ENCODE measurements at regions not wholly inside any gene's neighbourhood (a gene's known extent, or its start where the extent isn't known, plus 50 kb on each side); places are given as distances from the start of the nearest gene placed in this dataset.

DNA sequence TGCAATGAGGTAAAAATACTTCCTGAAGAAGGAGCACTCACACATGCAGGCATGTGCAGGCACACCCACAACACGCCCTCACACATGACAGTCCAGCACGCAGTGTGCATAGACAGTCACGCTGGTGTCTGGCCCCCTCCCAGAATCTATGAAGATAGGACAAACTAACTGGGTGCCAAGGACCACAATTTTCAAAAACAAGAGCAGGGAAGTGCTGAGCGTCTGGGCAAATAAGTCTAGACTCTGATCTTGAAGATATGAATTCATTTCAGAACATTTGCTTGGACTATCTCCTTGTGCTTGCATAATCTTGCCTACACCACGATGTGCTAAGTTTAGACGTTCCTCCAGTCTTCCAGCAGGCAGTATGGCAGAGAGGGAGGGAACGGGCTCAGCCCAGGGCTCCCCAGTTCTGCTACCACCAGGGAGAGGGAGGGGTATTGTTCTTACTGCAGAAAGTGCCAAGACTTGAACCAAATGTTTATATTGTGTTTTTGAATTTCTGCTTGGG lies 276.5 kb upstream of the KLF6 start:
- H3K9me3 ChIP-seq: no peaks in the 10 kb centered on the region
- WGBS, 2 donors: 56 to 67% methylated on average over 7 of the region's 7 CpGs

DNA sequence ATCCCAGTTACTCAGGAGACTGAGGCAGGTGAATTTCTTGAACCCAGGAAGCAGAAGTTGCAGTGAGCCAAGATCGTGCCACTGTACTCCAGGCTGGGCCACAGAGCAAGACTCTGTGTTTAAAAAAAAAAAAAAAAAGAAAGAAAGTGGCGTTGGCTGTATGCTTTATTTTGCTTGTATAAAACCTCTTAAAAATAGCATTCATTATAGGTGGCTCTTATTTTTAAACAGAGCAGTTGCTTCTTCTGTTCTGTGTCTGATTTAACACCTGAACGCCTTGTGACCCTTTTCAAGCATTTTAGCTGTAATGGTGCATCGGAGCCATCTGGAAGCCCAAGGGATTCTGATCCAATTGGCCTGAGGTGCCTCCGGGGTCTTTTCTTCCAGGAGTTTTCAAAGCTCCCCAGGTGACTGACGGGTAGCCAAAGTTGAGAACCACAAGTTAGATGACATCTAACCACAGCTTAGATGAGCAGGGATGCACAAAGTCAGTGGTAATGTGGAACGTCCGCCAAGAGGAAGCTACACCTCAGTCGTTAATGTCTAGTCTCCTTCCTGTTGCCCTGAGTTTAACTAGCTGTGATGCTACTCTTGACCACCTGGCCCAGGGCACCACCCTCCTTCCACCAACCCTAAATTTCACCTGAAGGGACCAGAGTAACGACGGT lies 274.6 kb upstream of the KLF6 start:
- no peak overlapping the region for H3K27ac ChIP-seq
- 79% methylated on average over 11 of the region's 11 CpGs for WGBS, 2 donors
- DNase-seq (no peak), ATAC-seq (no peak)
- H3K9me3 ChIP-seq: no peaks in the 10 kb centered on the region
- intact Hi-C loops (cut with DNase I): no loop called here
- no peaks in the 10 kb centered on the region for H3K36me3 ChIP-seq
- TF ChIP-seq, protein P1, sequence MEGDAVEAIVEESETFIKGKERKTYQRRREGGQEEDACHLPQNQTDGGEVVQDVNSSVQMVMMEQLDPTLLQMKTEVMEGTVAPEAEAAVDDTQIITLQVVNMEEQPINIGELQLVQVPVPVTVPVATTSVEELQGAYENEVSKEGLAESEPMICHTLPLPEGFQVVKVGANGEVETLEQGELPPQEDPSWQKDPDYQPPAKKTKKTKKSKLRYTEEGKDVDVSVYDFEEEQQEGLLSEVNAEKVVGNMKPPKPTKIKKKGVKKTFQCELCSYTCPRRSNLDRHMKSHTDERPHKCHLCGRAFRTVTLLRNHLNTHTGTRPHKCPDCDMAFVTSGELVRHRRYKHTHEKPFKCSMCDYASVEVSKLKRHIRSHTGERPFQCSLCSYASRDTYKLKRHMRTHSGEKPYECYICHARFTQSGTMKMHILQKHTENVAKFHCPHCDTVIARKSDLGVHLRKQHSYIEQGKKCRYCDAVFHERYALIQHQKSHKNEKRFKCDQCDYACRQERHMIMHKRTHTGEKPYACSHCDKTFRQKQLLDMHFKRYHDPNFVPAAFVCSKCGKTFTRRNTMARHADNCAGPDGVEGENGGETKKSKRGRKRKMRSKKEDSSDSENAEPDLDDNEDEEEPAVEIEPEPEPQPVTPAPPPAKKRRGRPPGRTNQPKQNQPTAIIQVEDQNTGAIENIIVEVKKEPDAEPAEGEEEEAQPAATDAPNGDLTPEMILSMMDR (IDR thresholded peaks at IDR 0.05): no peak
- H3K4me3 ChIP-seq: no peak overlapping the region
- H3K27me3 ChIP-seq: no peaks in the 10 kb centered on the region
- H3K4me1 ChIP-seq: peaks cover 0 to 18% (median 13%) of the 10 kb centered on the region in 9 donors

More for the DNA sequence above, 276.5 kb upstream of the KLF6 start:
- TF ChIP-seq, protein P1 (IDR thresholded peaks at IDR 0.05): no peak
- Histone ChIP-seq H3K4me3 (no peak overlapping the region), H3K36me3 (no peaks in the 10 kb centered on the region), H3K27ac (peak overlapping the region in 1 of 10 donors; percentile 22), H3K27me3 (no peaks in the 10 kb centered on the region), H3K4me1 (peaks cover 0 to 19% (median 13%) of the 10 kb centered on the region in 9 donors)
- ATAC-seq (peak in 7 of 8 donors; percentile 38 to 87 (median 75)), DNase-seq (peak in 1 of 2 donors; percentile 35)
- intact Hi-C loops (cut with DNase I): no loop called here

DNA sequence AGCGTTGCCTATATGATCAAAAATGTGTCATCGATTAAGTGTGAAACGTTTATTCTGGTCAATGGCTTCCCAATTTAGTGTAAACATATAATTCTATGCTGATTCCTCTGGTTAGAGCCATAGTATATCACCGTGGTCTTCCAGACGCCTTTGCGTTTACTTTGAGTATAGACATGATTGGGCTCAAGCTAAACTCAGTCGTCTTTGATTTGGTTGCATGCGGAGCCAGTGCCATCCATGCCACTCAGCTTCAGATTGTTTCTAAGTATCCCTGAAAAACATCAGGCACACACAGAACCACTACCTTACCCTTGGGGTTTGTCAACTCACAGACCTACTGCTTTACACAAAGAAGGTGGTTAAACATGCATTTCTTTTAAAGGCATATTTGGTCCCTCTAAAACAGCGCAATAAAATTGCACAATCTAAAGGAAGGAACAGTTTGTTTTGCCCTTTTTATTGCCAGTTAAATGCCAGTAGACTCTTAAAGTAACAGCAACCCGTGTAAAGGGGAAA lies 273.6 kb upstream of the KLF6 start:
- H3K9me3 ChIP-seq: no peaks in the 10 kb centered on the region
- TF ChIP-seq, protein P1 (IDR thresholded peaks at IDR 0.05): no peak
- intact Hi-C loops (cut with DNase I): no loop called here
- ATAC-seq: no peak
- H3K27me3 ChIP-seq: no peaks in the 10 kb centered on the region
- no peak overlapping the region for H3K4me3 ChIP-seq
- H3K36me3 ChIP-seq: no peaks in the 10 kb centered on the region
- peaks cover 0 to 18% (median 13%) of the 10 kb centered on the region in 9 donors for H3K4me1 ChIP-seq
- WGBS, 2 donors: 90% methylated on average over 10 of the region's 10 CpGs
- no peak overlapping the region for H3K27ac ChIP-seq
- no peak for DNase-seq

DNA sequence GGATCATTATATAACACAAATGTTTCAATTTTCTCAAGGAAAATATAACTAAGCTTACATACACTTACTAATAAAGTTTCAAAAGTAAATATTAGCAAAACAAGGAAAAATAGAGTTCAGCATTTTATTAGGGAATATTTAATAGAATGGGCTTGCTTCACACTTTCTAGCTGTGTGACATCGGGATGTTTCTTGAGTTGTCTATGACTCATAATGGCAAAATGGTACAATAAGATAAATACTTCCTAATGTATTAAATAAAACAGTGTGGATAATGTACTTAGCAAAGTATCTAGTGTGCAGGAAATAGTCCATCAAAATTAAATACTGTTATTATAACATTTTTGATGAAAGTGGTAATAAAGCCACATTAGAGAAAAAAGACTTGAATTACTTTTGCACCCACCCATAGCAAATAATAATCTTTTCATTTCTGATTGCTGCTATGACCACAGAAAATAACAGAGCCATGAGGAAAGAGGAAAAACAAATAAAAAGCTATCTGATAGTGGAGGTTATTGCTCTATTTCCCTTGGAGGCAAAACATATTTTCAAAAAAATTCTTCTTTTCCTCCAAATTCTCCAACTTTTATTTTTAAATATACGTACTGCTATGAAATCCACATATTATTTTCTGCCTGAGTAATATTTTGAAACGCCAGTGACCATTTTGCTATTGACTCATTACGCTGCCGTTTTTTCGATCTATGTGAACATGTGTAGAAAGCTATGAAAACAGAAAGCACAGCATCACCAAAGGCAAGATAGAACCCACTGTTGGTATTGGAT lies 272.9 kb upstream of the KLF6 start:
- TF ChIP-seq, protein P1 (IDR thresholded peaks at IDR 0.05): no peak

More for the DNA sequence above, 272.9 kb upstream of the KLF6 start:
- DNase-seq (no peak), ATAC-seq (no peak)
- Histone ChIP-seq H3K4me3 (no peak overlapping the region), H3K27ac (no peak overlapping the region), H3K36me3 (no peaks in the 10 kb centered on the region), H3K27me3 (no peaks in the 10 kb centered on the region), H3K4me1 (peaks cover 0 to 18% (median 13%) of the 10 kb centered on the region in 9 donors), H3K9me3 (no peaks in the 10 kb centered on the region)
- intact Hi-C loops (cut with DNase I): no loop called here
- 86 to 90% methylated on average over 6 of the region's 6 CpGs for WGBS, 2 donors
